H9 (cell line): ENCODE measurements at regions not wholly inside any gene's neighbourhood (a gene's known extent, or its start where the extent isn't known, plus 50 kb on each side); places are given as distances from the start of the nearest gene placed in this dataset.

ENCODE experiments used
- DNase-seq: peaks from one replicate; pipeline ENCODE4 v3.0.0-alpha.2; 2017
- H2AFZ ChIP-seq: one replicate; pipeline ENCODE4 v1.6.1; 2013; ENCODE audit warnings: mild to moderate bottlenecking, low read length, control low read depth, moderate library complexity
- H2AK5ac ChIP-seq: 2 replicates; pipeline ENCODE4 v1.6.1; 2013; ENCODE audit warnings: low read length, control low read depth, mixed read lengths; ENCODE audit not compliant: insufficient read length
- H2BK120ac ChIP-seq: one replicate; pipeline ENCODE4 v1.6.1; 2013; ENCODE audit warnings: low read depth, mild to moderate bottlenecking, low read length, control low read depth, inconsistent platforms; ENCODE audit not compliant: poor library complexity, severe bottlenecking
- H2BK12ac ChIP-seq: 2 replicates; pipeline ENCODE4 v1.6.1; 2013; ENCODE audit warnings: low read length, control low read depth, mixed read lengths, low read depth; ENCODE audit not compliant: insufficient read length
- H2BK15ac ChIP-seq: 2 replicates; pipeline ENCODE4 v1.6.1; 2013; ENCODE audit warnings: low read depth, low read length, control low read depth
- H2BK20ac ChIP-seq: one replicate; pipeline ENCODE4 v1.6.1; 2013; ENCODE audit warnings: low read depth, mild to moderate bottlenecking, low read length, control low read depth, inconsistent platforms; ENCODE audit not compliant: poor library complexity, severe bottlenecking
- H2BK5ac ChIP-seq: 2 replicates; pipeline ENCODE4 v1.6.1; 2013; ENCODE audit warnings: low read length, control low read depth, mixed read lengths; ENCODE audit not compliant: insufficient read length
- H3K14ac ChIP-seq: 2 replicates; pipeline ENCODE4 v1.6.1; 2013; ENCODE audit warnings: low read length, control low read depth; ENCODE audit not compliant: insufficient read depth
- H3K18ac ChIP-seq: 2 replicates; pipeline ENCODE4 v1.6.1; 2013; ENCODE audit warnings: low read depth, mild to moderate bottlenecking, mixed read lengths, low read length, control low read depth; ENCODE audit not compliant: insufficient read length
- H3K23ac ChIP-seq: 2 replicates; pipeline ENCODE4 v1.6.1; 2013; ENCODE audit warnings: low read length, control low read depth, mixed read lengths, low read depth; ENCODE audit not compliant: insufficient read length
- H3K23me2 ChIP-seq: 2 replicates; pipeline ENCODE4 v1.6.1; 2013; ENCODE audit warnings: low read depth, mild to moderate bottlenecking, mixed read lengths, low read length, control low read depth; ENCODE audit not compliant: insufficient read length, poor library complexity, severe bottlenecking
- H3K27ac ChIP-seq: 2 replicates; pipeline ENCODE4 v1.5.1; 2013; ENCODE audit warnings: low read length, control low read depth, mixed read lengths, low read depth; ENCODE audit not compliant: insufficient read length
- H3K27me3 ChIP-seq: 2 replicates; pipeline ENCODE4 v1.6.1; 2013; ENCODE audit warnings: low read length, control low read depth, inconsistent platforms; ENCODE audit not compliant: insufficient read depth
- H3K4ac ChIP-seq: 2 replicates; pipeline ENCODE4 v1.6.1; 2013; ENCODE audit warnings: low read depth, mild to moderate bottlenecking, control low read depth, inconsistent platforms, low read length, moderate library complexity
- H3K4me1 ChIP-seq: 2 replicates; pipeline ENCODE4 v1.6.1; 2013; ENCODE audit warnings: low read length, control low read depth, inconsistent platforms; ENCODE audit not compliant: insufficient read depth
- H3K4me2 ChIP-seq: 2 replicates; pipeline ENCODE4 v1.6.1; 2013; ENCODE audit warnings: low read length, control low read depth, mixed read lengths; ENCODE audit not compliant: insufficient read length, insufficient read depth
- H3K56ac ChIP-seq: 2 replicates; pipeline ENCODE4 v1.6.1; 2013; ENCODE audit warnings: low read depth, mild to moderate bottlenecking, mixed read lengths, low read length, control low read depth; ENCODE audit not compliant: insufficient read length
- H3K79me1 ChIP-seq: 2 replicates; pipeline ENCODE4 v1.6.1; 2013; ENCODE audit warnings: low read depth, mild to moderate bottlenecking, moderate library complexity, low read length, control low read depth, inconsistent platforms; ENCODE audit not compliant: insufficient read depth, poor library complexity, severe bottlenecking
- H3K79me2 ChIP-seq: 2 replicates; pipeline ENCODE4 v1.6.1; 2013; ENCODE audit warnings: low read length, control low read depth, inconsistent platforms; ENCODE audit not compliant: insufficient read depth
- H3K9ac ChIP-seq: 2 replicates; pipeline ENCODE4 v1.6.1; 2013; ENCODE audit warnings: low read length, control low read depth, mixed read lengths; ENCODE audit not compliant: insufficient read length; ENCODE audit errors: extremely low read depth
- H3K9me3 ChIP-seq: one replicate; pipeline ENCODE4 v1.6.1; 2013; ENCODE audit warnings: low read depth, low read length, inconsistent platforms; ENCODE audit not compliant: control insufficient read depth
- H3T11ph ChIP-seq: one replicate; pipeline ENCODE4 v1.6.1; 2013; ENCODE audit warnings: mild to moderate bottlenecking, low read length, control low read depth, inconsistent platforms
- H4K20me1 ChIP-seq: one replicate; pipeline ENCODE4 v1.6.1; 2013; ENCODE audit not compliant: control insufficient read depth, insufficient read length, insufficient read depth
- H4K5ac ChIP-seq: 2 replicates; pipeline ENCODE4 v1.6.1; 2013; ENCODE audit warnings: low read depth, mild to moderate bottlenecking, mixed read lengths, low read length, control low read depth; ENCODE audit not compliant: insufficient read length
- H4K8ac ChIP-seq: replicated peaks from 2 replicates; pipeline ENCODE4 v1.6.1; 2013; ENCODE audit warnings: low read length, control low read depth, mixed read lengths, low read depth; ENCODE audit not compliant: insufficient read length
- H4K91ac ChIP-seq: 2 replicates; pipeline ENCODE4 v1.6.1; 2013; ENCODE audit warnings: low read depth, mild to moderate bottlenecking, moderate library complexity, mixed read lengths, low read length, control low read depth; ENCODE audit not compliant: insufficient read length
- H3K27ac Mint-ChIP-seq, 3 experiments: 2 replicates in 2 of 3; 3 replicates in 1 of 3; pipeline ENCODE4 v1.8.0; 2020 to 2021; ENCODE audit warnings: mixed read lengths in 3 of 3, mild to moderate bottlenecking in 1 of 3, moderate library complexity in 1 of 3
- H3K27me3 Mint-ChIP-seq: 2 replicates; pipeline ENCODE4 v1.8.0; 2021; ENCODE audit warnings: low read depth, mild to moderate bottlenecking, moderate library complexity, mixed read lengths
- H3K36me3 Mint-ChIP-seq, 3 experiments: 2 replicates in 2 of 3; 3 replicates in 1 of 3; pipeline ENCODE4 v1.8.0; 2020 to 2021; ENCODE audit warnings: low read depth in 3 of 3, mixed read lengths in 3 of 3; ENCODE audit not compliant: insufficient read depth in 1 of 3
- H3K4me1 Mint-ChIP-seq, 2 experiments: 2 replicates each; pipeline ENCODE4 v1.8.0; 2020; ENCODE audit warnings: mixed read lengths in 2 of 2
- H3K4me3 Mint-ChIP-seq, 2 experiments: 2 replicates in 1 of 2; 3 replicates in 1 of 2; pipeline ENCODE4 v1.8.0; 2020 to 2021; ENCODE audit warnings: mild to moderate bottlenecking in 2 of 2, mixed read lengths in 2 of 2, moderate library complexity in 1 of 2
- H3K9me3 Mint-ChIP-seq, 2 experiments: 2 replicates in 1 of 2; 3 replicates in 1 of 2; pipeline ENCODE4 v1.8.0; 2020; ENCODE audit warnings: mild to moderate bottlenecking in 2 of 2, mixed read lengths in 2 of 2, moderate library complexity in 1 of 2
- WGBS: extraction: QIAGEN DNeasy Blood & Tissue Kit; methylation state at CpG from one replicate; pipeline ENCODE4 v1.1.7; 2013; ENCODE audit warnings: missing lambda C conversion rate, low lambda C conversion rate, mixed read lengths; ENCODE audit not compliant: insufficient read length; ENCODE audit errors: extremely low coverage; 5-methylcytosine and 5-hydroxymethylcytosine counted together
- TF ChIP-seq, protein P1 (sequence below): fragments of 200-600 bp; sonication (generic); conservative IDR thresholded peaks from 3 replicates; pipeline ENCODE4 v1.8.0; 2021; ENCODE audit warnings: antibody characterized with exemption, mild to moderate bottlenecking

DNA sequence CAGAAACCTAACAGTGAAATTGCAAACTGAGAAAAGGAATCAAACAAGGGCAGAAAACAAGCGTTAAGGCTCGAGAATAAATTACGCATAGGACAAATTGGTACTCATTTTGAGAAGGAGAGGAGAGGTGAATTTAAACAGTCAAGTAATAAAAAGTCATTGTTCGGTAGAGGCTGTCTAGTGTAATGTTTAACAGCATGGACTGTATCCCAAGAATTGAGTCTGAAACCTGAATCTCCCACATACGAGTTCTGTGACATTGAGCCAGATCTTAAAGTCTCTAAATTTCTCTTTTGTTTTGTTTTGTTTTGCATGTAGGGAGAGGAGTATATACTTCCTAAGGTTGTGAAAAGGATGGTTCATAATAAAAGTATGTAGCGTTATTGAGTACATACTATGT lies 216.5 kb upstream of the BTG1 start:
- H4K5ac ChIP-seq: no peak overlapping the region
- H3K27me3 ChIP-seq: no peaks in the 10 kb centered on the region
- H3K4me1 ChIP-seq: peaks cover 5% of the 10 kb centered on the region; the same call in 1 of the 2 replicates
- no peaks in the 10 kb centered on the region for H3K79me1 ChIP-seq
- no peak overlapping the region for H2AFZ ChIP-seq
- no peak overlapping the region for H4K91ac ChIP-seq
- DNase-seq: no peak
- no peak overlapping the region for H3T11ph ChIP-seq
- H3K9me3 Mint-ChIP-seq: no peaks in the 10 kb centered on the region
- H3K27ac Mint-ChIP-seq: no peak overlapping the region
- H2BK5ac ChIP-seq: no peak overlapping the region
- no peak overlapping the region for H2BK20ac ChIP-seq
- no peak overlapping the region for H3K27ac ChIP-seq
- no peak overlapping the region for H3K18ac ChIP-seq
- H3K36me3 Mint-ChIP-seq: no peaks in the 10 kb centered on the region
- H4K8ac ChIP-seq: no peak overlapping the region
- no peak overlapping the region for H2BK12ac ChIP-seq
- H4K20me1 ChIP-seq: no peaks in the 10 kb centered on the region
- no peak overlapping the region for H2BK120ac ChIP-seq
- H3K9ac ChIP-seq: no peak overlapping the region
- no peak overlapping the region for H3K56ac ChIP-seq
- H3K9me3 ChIP-seq: no peaks in the 10 kb centered on the region
- no peak overlapping the region for H3K4ac ChIP-seq
- no peak overlapping the region for H3K4me2 ChIP-seq
- TF ChIP-seq, protein P1, sequence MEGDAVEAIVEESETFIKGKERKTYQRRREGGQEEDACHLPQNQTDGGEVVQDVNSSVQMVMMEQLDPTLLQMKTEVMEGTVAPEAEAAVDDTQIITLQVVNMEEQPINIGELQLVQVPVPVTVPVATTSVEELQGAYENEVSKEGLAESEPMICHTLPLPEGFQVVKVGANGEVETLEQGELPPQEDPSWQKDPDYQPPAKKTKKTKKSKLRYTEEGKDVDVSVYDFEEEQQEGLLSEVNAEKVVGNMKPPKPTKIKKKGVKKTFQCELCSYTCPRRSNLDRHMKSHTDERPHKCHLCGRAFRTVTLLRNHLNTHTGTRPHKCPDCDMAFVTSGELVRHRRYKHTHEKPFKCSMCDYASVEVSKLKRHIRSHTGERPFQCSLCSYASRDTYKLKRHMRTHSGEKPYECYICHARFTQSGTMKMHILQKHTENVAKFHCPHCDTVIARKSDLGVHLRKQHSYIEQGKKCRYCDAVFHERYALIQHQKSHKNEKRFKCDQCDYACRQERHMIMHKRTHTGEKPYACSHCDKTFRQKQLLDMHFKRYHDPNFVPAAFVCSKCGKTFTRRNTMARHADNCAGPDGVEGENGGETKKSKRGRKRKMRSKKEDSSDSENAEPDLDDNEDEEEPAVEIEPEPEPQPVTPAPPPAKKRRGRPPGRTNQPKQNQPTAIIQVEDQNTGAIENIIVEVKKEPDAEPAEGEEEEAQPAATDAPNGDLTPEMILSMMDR: no peak
- H2BK15ac ChIP-seq: no peak overlapping the region
- H3K23me2 ChIP-seq: no peaks in the 10 kb centered on the region
- no peak overlapping the region for H3K23ac ChIP-seq
- no peaks in the 10 kb centered on the region for H3K79me2 ChIP-seq
- H3K27me3 Mint-ChIP-seq: no peaks in the 10 kb centered on the region
- no peak overlapping the region for H2AK5ac ChIP-seq
- H3K4me3 Mint-ChIP-seq: no peak overlapping the region
- WGBS: no CpG with 5 or more reads among the region's 6 CpGs
- no peak overlapping the region for H3K14ac ChIP-seq
- peaks cover 13 to 17% of the 10 kb centered on the region in 2 experiments for H3K4me1 Mint-ChIP-seq
